Kidney epithelial cell (primary cell): ENCODE measurements at regions not wholly inside any gene's neighbourhood (a gene's known extent, or its start where the extent isn't known, plus 50 kb on each side); places are given as distances from the start of the nearest gene placed in this dataset.

Source experiments
- DNase-seq: peaks from one replicate; pipeline ENCODE4 v3.0.0-alpha.2; 2010; ENCODE audit warnings: low read depth
- H3K27me3 ChIP-seq: 2 replicates; pipeline ENCODE4 v1.6.0; 2011; ENCODE audit warnings: low read length; ENCODE audit not compliant: control insufficient read depth, insufficient read depth
- H3K36me3 ChIP-seq: 2 replicates; pipeline ENCODE4 v1.5.1; 2011; ENCODE audit warnings: low read length; ENCODE audit not compliant: control insufficient read depth, insufficient read depth
- H3K4me3 ChIP-seq: 2 replicates; pipeline ENCODE4 v1.5.1; 2011; ENCODE audit warnings: low read depth, mild to moderate bottlenecking, control low read depth, low read length
- TF ChIP-seq, protein P1 (sequence below): IDR thresholded peaks from 2 replicates; pipeline ENCODE4 v1.5.1; 2011; ENCODE audit warnings: mild to moderate bottlenecking, moderate library complexity, low read length, control low read depth, inconsistent platforms; ENCODE audit not compliant: insufficient read depth, poor library complexity, severe bottlenecking

DNA sequence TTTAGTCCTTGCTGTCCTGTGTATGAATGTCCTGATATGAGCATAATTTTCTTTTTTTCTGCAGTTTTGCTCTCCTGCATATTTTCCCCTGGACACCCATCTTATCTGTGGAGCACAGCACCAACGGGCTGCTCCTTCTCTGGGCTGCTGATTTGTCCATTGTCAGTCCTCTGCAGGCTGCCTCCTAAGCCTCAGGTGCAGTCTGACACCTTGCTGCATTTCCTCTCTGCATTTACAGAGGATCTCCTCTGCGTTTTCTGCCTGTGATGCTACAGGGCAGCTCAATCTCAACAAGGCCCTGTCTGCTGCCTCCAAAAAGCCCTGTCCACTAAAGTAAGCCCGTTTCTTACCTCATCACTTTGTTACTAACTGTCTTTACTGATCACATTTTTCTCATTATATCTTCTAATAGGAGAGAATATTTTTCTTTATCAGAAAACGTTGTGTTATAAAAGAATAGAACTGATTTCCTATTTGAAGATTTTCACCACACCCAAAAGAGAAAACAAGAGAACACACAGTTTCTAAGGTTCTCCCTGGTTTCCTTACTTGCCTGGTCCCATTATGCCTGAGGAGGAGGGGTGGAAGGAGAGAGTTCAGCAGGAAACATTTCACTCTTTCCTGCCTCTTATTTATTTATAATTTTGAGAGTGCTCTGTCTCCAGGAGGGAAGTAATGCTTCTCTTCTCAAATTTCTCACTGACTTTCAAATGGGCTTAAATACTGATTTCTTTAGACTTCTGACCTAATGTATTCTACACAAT is 65.6 kb upstream of the TDRD3 start:
- no peaks in the 10 kb centered on the region for H3K27me3 ChIP-seq
- TF ChIP-seq, protein P1, sequence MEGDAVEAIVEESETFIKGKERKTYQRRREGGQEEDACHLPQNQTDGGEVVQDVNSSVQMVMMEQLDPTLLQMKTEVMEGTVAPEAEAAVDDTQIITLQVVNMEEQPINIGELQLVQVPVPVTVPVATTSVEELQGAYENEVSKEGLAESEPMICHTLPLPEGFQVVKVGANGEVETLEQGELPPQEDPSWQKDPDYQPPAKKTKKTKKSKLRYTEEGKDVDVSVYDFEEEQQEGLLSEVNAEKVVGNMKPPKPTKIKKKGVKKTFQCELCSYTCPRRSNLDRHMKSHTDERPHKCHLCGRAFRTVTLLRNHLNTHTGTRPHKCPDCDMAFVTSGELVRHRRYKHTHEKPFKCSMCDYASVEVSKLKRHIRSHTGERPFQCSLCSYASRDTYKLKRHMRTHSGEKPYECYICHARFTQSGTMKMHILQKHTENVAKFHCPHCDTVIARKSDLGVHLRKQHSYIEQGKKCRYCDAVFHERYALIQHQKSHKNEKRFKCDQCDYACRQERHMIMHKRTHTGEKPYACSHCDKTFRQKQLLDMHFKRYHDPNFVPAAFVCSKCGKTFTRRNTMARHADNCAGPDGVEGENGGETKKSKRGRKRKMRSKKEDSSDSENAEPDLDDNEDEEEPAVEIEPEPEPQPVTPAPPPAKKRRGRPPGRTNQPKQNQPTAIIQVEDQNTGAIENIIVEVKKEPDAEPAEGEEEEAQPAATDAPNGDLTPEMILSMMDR = no peak
- no peak for DNase-seq
- H3K4me3 ChIP-seq = no peak overlapping the region
- H3K36me3 ChIP-seq = no peaks in the 10 kb centered on the region

DNA sequence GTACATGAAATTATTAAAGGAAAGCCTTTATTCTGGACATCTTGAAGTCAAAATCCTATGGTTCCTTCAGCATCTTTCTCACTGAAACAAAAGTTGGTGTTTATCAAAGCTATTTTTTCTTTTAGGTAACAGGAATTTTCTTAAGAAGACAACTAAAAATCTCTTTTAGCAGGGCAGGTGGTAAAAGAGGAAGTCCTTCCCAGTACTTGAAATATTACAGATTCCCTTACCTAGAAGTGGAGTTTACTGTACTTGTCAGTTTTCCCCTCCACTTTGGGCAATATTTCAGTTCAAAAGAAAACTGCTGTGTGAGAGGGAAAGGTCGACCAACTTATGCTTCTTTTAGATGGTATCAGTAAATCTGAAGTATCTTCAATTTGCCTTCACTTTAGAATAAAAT is 64.3 kb upstream of the TDRD3 start:
- Histone ChIP-seq H3K4me3 (no peak overlapping the region), H3K36me3 (no peaks in the 10 kb centered on the region), H3K27me3 (no peaks in the 10 kb centered on the region)
- no peak for DNase-seq
- TF ChIP-seq, protein P1 = no peak

DNA sequence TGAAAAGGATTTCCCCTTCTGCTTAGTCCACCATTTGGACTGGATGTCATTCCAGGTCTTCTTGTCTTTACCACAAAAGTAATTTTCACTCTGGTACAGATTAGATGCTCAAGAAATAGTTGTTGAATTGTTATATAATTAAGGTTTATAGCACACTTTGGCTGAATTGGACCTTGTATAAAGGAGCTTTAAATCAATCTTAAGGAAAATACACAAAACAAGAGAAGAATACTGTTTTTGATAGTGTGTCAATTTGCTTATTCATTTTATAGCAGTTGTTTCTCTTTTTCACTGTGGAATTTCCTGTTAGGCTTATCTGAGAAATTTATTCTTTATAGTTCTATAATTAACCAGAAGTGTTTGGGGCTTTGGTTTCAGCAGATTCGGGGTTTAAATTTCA is 62.7 kb upstream of the TDRD3 start:
- TF ChIP-seq, protein P1 = no peak
- H3K27me3 ChIP-seq = no peaks in the 10 kb centered on the region
- H3K36me3 ChIP-seq = no peaks in the 10 kb centered on the region
- H3K4me3 ChIP-seq = no peak overlapping the region
- DNase-seq = no peak

GRCh38 chr13:60335531-60335930 is 61.5 kb upstream of the TDRD3 start:
- no peak for DNase-seq
- TF ChIP-seq, protein P1 = peak; percentile 44
- no peaks in the 10 kb centered on the region for H3K36me3 ChIP-seq
- H3K4me3 ChIP-seq = no peak overlapping the region
- no peaks in the 10 kb centered on the region for H3K27me3 ChIP-seq

GRCh38 chr13:60338754-60339153 is 58.3 kb upstream of the TDRD3 start:
- no peaks in the 10 kb centered on the region for H3K36me3 ChIP-seq
- no peak for DNase-seq

More at GRCh38 chr13:60338754-60339153, 58.3 kb upstream of the TDRD3 start:
- Histone ChIP-seq H3K4me3 (no peak overlapping the region), H3K27me3 (no peaks in the 10 kb centered on the region)
- TF ChIP-seq, protein P1 = no peak
